Fibroblast of peridontal ligament (primary cell): ENCODE measurements at regions not wholly inside any gene's neighbourhood (a gene's known extent, or its start where the extent isn't known, plus 50 kb on each side); places are given as distances from the start of the nearest gene placed in this dataset.
A peak's percentile ranks its signal among the peaks of the same experiment; 100 is the strongest.

Experiments used
- DNase-seq: peaks from one replicate; pipeline ENCODE4 v3.0.0-alpha.2; 2010; ENCODE audit errors: extremely low read depth

GRCh38 chr6:150651808-150652470 lies 52.3 kb downstream of the PLEKHG1 start:
- DNase-seq, result no peak

- no peak for DNase-seq
Measured at GRCh38 chr6:150652848-150653613, 53.3 kb downstream of the PLEKHG1 start.

GRCh38 chr6:150654608-150655007 lies 54.9 kb downstream of the PLEKHG1 start:
- DNase-seq, result no peak

DNA sequence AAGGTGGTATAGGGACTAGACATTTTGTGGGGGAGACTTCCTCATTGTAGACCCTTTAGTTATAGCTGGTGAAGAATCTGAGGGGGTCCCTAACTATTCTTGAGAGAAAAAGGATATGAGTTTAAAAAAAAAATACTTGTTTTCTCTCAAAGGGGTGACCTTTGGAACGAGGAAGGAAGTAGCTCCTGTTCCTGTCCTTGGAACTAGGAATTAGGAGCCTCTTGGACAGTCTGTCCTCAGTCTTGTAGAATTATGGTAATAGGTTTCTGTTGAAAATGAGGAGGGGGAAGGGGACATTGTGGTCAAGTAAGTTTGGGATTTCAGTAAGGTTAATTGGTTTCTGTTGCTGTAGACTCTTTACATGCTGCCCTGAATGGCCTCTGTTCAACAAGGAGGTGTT lies 56.5 kb downstream of the PLEKHG1 start:
- DNase-seq, result no peak

GRCh38 chr6:150658421-150658820 lies 58.7 kb downstream of the PLEKHG1 start:
- DNase-seq, result no peak

GRCh38 chr6:150659046-150659763 lies 59.5 kb downstream of the PLEKHG1 start:
- DNase-seq, result no peak

- no peak for DNase-seq
Measured at GRCh38 chr6:150661216-150662007, 61.7 kb downstream of the PLEKHG1 start.

- no peak for DNase-seq
Measured at GRCh38 chr6:150662814-150663213, 63.1 kb downstream of the PLEKHG1 start.

DNA sequence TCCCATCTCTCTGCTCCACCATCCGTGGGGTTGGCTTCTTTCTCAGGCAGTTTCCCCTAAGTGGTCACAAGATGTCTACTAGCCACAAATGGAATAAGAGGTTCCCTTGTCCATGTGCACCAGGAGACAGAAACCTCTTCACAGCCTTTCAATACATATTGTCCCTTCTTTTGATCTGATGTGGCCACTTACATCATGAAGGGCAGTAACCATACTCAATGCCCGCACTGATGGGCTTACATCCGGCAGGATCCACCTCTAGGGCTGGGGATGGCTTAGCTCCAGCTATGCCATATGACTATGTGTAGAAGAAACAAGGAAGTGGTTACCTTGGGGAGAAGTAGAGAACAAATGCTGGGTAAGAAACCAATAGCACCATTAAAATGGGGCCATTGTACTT lies 64.4 kb downstream of the PLEKHG1 start:
- DNase-seq, result no peak

DNA sequence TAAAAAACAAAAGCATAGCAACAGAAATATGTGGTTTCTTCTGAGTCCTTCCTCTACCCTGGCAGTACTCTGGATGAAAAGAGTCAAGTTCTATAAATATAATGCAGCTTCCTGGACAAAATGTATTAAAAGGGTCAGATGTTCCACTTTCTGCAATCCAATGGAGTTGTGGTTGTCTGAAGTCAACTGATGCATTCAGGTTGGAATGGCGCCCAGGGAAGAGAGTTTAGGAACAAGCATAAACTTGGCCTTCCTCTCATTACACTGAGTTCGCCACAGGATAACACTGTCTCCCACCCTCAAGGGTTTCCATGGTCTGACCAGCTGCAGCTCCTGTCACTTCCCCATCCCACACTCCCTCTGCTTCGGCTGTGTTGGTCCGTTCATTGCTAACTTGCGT lies 66.4 kb downstream of the PLEKHG1 start:
- peak; percentile 27 for DNase-seq

- no peak for DNase-seq
Measured at GRCh38 chr6:150667359-150667758, 67.7 kb downstream of the PLEKHG1 start.

GRCh38 chr6:150667977-150668716 lies 68.5 kb downstream of the PLEKHG1 start:
- DNase-seq, result peak; percentile 63

DNA sequence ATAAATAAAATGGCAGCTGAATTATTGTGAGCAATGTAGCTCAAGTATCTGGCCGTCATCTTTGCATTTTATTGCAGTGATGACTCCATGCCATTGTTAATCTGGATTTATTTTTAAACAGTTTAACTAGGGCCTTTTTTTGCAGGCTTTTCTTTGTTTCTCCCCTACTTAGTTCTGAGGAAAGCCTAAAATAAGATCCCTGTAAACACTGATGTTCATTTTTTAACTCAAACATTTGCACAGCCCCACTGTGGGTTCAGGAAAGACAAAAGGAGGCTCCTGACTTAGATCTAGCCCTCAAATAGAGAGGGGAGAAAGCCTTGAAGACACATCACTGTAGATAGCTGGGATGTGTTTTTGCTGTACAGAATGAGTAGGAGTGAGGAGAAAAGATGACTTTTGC lies 69.2 kb downstream of the PLEKHG1 start:
- no peak for DNase-seq

- DNase-seq, result no peak
Measured at GRCh38 chr6:150670311-150670710, 70.6 kb downstream of the PLEKHG1 start.

DNA sequence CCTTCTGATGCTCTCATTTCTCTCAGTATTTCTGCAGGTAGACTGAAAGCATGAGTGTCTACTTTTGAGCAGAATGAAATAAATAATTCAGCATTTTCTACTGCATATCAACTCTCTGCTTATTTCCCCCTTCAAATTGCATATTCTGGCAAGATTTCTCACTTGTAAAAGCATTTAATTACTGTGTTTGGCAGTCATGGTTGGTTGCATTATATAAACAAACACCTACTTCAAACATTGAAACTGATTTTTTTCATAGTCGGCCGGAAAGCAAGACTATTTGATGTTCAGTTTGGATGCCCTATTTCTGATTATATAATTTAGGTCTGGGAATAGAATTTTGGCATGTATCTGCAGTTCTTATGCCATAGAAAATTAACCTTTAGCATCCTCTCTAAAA lies 73.1 kb downstream of the PLEKHG1 start:
- no peak for DNase-seq

- no peak for DNase-seq
Measured at GRCh38 chr6:150673720-150674346, 74.1 kb downstream of the PLEKHG1 start.

DNA sequence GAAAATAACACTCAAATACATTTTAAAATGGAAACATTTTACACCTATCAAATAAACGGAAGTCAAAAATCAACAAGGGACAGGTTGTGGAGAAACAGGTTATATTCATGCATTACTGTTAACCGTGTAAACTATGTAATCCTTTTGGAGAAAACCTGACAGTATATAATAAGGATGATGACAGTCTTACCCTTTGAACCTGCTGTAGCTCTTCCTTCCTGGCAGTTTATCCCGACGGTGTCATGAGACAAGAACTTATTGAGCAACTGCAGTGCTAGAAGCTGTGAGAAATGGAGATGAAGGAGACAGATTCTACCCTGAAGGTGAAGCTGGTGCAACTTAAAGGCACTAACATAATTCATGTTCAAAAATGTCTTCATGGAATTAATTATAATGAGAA lies 76.7 kb downstream of the PLEKHG1 start:
- no peak for DNase-seq

DNA sequence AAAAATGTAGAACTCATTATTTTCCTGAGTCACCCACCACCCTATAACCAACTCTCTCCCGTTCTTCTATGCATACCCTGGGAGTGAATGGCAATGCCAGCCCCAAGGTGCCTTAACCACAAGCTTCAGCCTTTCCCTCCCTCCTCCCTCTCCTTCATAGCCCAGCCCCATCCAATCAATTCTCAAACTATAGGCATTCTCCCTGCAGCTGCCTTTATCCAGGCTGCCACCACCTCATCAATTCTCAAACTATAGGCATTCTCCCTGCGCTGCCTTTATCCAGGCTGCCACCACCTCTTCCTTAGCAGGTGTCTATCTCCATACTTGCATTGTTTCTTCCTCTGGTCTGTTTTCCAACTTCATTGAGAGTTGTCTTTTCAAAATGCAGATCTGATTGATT lies 77.1 kb downstream of the PLEKHG1 start:
- no peak for DNase-seq

DNA sequence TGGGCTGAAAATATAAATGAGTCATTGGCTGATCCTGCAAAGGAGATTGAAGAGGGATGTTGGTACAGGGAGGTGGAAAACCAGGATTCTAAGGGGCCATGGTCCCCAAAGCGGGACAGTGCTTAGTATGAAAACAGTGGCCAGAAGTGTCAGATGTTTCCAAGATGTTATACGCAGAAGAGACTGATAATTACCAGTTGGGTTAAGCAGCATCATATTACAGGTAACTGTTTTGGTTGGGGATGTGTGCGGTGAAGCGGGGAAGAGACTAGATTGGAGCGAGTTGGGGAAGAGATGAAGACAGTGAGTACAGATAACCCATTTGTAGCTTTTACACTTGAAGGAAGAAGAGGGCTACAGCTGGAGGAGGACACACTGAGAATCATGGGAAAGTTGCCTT lies 80.8 kb downstream of the PLEKHG1 start:
- DNase-seq, result no peak

GRCh38 chr6:150681578-150682395 lies 82.1 kb downstream of the PLEKHG1 start:
- no peak for DNase-seq
